HFF-Myc (cell line): ENCODE measurements at regions not wholly inside any gene's neighbourhood (a gene's known extent, or its start where the extent isn't known, plus 50 kb on each side); places are given as distances from the start of the nearest gene placed in this dataset.

Source experiments
- DNase-seq: peaks from one replicate; pipeline ENCODE4 v3.0.0-alpha.2; 2011; ENCODE audit warnings: low read depth; ENCODE audit errors: extremely low read depth
- H3K4me3 ChIP-seq: replicated peaks from 2 replicates; pipeline ENCODE4 v1.5.1; 2011; ENCODE audit warnings: low read depth, mild to moderate bottlenecking, control low read depth, low read length
- TF ChIP-seq, protein P1 (sequence below): IDR thresholded peaks from 2 replicates; pipeline ENCODE4 v1.5.1; 2012; ENCODE audit warnings: mild to moderate bottlenecking, low read depth, low read length, control low read depth; ENCODE audit errors: missing control alignments

GRCh38 chrX:112896051-112896450 is 55.4 kb upstream of the AMOT start:
- TF ChIP-seq, protein P1, sequence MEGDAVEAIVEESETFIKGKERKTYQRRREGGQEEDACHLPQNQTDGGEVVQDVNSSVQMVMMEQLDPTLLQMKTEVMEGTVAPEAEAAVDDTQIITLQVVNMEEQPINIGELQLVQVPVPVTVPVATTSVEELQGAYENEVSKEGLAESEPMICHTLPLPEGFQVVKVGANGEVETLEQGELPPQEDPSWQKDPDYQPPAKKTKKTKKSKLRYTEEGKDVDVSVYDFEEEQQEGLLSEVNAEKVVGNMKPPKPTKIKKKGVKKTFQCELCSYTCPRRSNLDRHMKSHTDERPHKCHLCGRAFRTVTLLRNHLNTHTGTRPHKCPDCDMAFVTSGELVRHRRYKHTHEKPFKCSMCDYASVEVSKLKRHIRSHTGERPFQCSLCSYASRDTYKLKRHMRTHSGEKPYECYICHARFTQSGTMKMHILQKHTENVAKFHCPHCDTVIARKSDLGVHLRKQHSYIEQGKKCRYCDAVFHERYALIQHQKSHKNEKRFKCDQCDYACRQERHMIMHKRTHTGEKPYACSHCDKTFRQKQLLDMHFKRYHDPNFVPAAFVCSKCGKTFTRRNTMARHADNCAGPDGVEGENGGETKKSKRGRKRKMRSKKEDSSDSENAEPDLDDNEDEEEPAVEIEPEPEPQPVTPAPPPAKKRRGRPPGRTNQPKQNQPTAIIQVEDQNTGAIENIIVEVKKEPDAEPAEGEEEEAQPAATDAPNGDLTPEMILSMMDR = no peak
- no peak overlapping the region for H3K4me3 ChIP-seq

More at GRCh38 chrX:112896051-112896450, 55.4 kb upstream of the AMOT start:
- DNase-seq = no peak
